COR-L47 (cell line): ENCODE measurements at regions not wholly inside any gene's neighbourhood (a gene's known extent, or its start where the extent isn't known, plus 50 kb on each side); places are given as distances from the start of the nearest gene placed in this dataset.
"Not testable (repeated sequence)": the region's sequence is repeated elsewhere in the genome, so short reads cannot be mapped to it uniquely, and the experiment has no call there.

Experiments
- DNase-seq: peaks from one replicate; lab custom pipeline; 2025; lab: John Stamatoyannopoulos, UW

- DNase-seq: peak; percentile 9
Observed at GRCh38 chr7:153193144-153193595, 433.6 kb downstream of the ACTR3B start.

- no peak for DNase-seq
Observed at GRCh38 chr7:153217032-153217431, 457.5 kb downstream of the ACTR3B start.

- no peak for DNase-seq
Observed at GRCh38 chr7:153224890-153225289, 465.3 kb downstream of the ACTR3B start.

- not testable (repeated sequence) for DNase-seq
Observed at GRCh38 chr7:153245136-153245535, 485.6 kb downstream of the ACTR3B start.

- DNase-seq: no peak
Observed at GRCh38 chr7:153245809-153246208, 486.3 kb downstream of the ACTR3B start.

GRCh38 chr7:153247926-153248325 lies 488.4 kb downstream of the ACTR3B start:
- no peak for DNase-seq

GRCh38 chr7:153258686-153259085 lies 499.1 kb downstream of the ACTR3B start:
- DNase-seq: no peak

GRCh38 chr7:153276394-153276793 lies 516.8 kb downstream of the ACTR3B start:
- no peak for DNase-seq

GRCh38 chr7:153286763-153287162 lies 527.2 kb downstream of the ACTR3B start:
- DNase-seq: no peak

GRCh38 chr7:153290066-153290465 lies 530.5 kb downstream of the ACTR3B start:
- no peak for DNase-seq

- DNase-seq: no peak
Observed at GRCh38 chr7:153297141-153297540, 537.6 kb downstream of the ACTR3B start.

GRCh38 chr7:153301936-153302335 lies 542.4 kb downstream of the ACTR3B start:
- no peak for DNase-seq

GRCh38 chr7:153320005-153320404 lies 560.5 kb downstream of the ACTR3B start:
- no peak for DNase-seq

- DNase-seq: no peak
Observed at GRCh38 chr7:153320681-153321080, 561.1 kb downstream of the ACTR3B start.

GRCh38 chr7:153322991-153323390 lies 563.4 kb downstream of the ACTR3B start:
- no peak for DNase-seq

GRCh38 chr7:153324094-153324493 lies 564.5 kb downstream of the ACTR3B start:
- DNase-seq: no peak

- no peak for DNase-seq
Observed at GRCh38 chr7:153327683-153328082, 568.1 kb downstream of the ACTR3B start.

GRCh38 chr7:153331427-153331826 lies 571.9 kb downstream of the ACTR3B start:
- no peak for DNase-seq

- no peak for DNase-seq
Observed at GRCh38 chr7:153354071-153354470, 594.5 kb downstream of the ACTR3B start.

- DNase-seq: no peak
Observed at GRCh38 chr7:153370092-153370491, 610.5 kb downstream of the ACTR3B start.

GRCh38 chr7:153380636-153381035 lies 621.1 kb downstream of the ACTR3B start:
- DNase-seq: no peak

- no peak for DNase-seq
Observed at GRCh38 chr7:153381275-153382040, 621.9 kb downstream of the ACTR3B start.

- no peak for DNase-seq
Observed at GRCh38 chr7:153382641-153383101, 623.1 kb downstream of the ACTR3B start.

- DNase-seq: no peak
Observed at GRCh38 chr7:153383781-153384180, 624.2 kb downstream of the ACTR3B start.
